Sigmoid colon (tissue), 3 donors: ENCODE measurements at regions not wholly inside any gene's neighbourhood (a gene's known extent, or its start where the extent isn't known, plus 50 kb on each side); places are given as distances from the start of the nearest gene placed in this dataset.

Experiments used
- POLR2A ChIP-seq, 2 donors: fragments of 450-650 bp; IDR thresholded peaks; one replicate each; pipeline ENCODE4 v1.6.1; 2016; ENCODE audit warnings: antibody characterized with exemption in 2 of 2, mild to moderate bottlenecking in 2 of 2, moderate library complexity in 2 of 2
- TF ChIP-seq, protein P1 (sequence below), 4 experiments: fragments of 450-650 bp in 3 of 4; fragments of 200-600 bp in 1 of 4; IDR thresholded peaks; one replicate each; pipeline ENCODE4 v1.5.1; 2016 to 2019; ENCODE audit warnings: antibody characterized with exemption in 4 of 4, mild to moderate bottlenecking in 3 of 4, moderate library complexity in 2 of 4

DNA sequence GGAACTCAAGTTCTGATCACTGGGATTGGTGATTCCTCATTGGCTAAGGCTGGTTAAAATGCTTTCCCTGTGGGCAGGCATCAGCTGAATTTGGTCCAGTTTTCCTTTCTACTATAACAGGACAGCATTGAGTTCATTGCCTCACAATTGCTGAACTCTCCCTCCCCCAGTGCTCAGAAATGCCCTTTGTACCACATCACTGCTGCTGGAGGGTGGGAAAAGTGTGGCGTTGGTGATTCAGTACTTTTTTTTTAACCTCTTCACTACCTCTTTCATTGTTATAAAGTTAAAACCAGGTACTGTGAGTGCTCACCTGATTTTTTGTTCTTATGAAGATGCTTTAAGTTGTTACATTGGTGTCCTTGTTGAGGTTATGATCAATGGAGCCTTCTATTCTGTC lies 69.3 kb upstream of the IL2 start:
- no peak for TF ChIP-seq POLR2A (IDR thresholded peaks at IDR 0.05)
- TF ChIP-seq, protein P1, sequence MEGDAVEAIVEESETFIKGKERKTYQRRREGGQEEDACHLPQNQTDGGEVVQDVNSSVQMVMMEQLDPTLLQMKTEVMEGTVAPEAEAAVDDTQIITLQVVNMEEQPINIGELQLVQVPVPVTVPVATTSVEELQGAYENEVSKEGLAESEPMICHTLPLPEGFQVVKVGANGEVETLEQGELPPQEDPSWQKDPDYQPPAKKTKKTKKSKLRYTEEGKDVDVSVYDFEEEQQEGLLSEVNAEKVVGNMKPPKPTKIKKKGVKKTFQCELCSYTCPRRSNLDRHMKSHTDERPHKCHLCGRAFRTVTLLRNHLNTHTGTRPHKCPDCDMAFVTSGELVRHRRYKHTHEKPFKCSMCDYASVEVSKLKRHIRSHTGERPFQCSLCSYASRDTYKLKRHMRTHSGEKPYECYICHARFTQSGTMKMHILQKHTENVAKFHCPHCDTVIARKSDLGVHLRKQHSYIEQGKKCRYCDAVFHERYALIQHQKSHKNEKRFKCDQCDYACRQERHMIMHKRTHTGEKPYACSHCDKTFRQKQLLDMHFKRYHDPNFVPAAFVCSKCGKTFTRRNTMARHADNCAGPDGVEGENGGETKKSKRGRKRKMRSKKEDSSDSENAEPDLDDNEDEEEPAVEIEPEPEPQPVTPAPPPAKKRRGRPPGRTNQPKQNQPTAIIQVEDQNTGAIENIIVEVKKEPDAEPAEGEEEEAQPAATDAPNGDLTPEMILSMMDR (IDR thresholded peaks at IDR 0.05) = no peak
